ENCODE measurements at regions not wholly inside any gene's neighbourhood (a gene's known extent, or its start where the extent isn't known, plus 50 kb on each side); places are given as distances from the start of the nearest gene placed in this dataset.
"Not testable (repeated sequence)": the region's sequence is repeated elsewhere in the genome, so short reads cannot be mapped to it uniquely, and the experiment has no call there.

DNA sequence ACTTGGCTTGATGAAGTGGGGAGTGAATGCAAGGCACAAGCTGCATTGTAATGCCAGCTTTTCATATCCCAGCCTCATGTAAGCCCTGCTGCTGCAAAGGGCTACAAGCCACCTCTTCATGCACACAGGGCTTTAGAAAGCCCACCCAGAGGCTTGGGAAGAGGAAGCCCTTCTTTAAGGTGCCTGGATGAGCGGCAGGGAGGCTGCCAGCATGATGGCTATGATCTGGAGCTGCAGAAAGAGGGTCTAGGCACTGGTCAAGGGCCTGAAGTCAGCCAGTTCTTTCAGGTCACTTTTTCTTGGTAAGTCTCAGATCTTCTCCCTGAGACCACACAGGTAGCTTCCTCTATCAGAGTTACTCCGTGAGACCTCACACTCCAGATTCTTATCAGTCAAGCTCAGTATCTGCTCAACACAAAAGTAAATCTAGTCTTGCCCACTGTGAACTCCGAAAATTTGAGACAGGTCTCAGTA is 113.3 kb upstream of the SEC22B start:
- H4K20me1 ChIP-seq (ENCODE audit: insufficient read depth, low read length); H3K4me3 ChIP-seq (ENCODE audit: low read depth in 1 of 2, low read length in 2 of 2); H3K4me1 ChIP-seq (ENCODE audit: insufficient read depth, low read length); H3K79me2 ChIP-seq (ENCODE audit: insufficient read depth, low read length); ATAC-seq (ENCODE audit: insufficient read depth, low read depth); H3K27ac ChIP-seq (ENCODE audit: low read length); H3K9ac ChIP-seq (ENCODE audit: low read depth, low read length); H3K36me3 ChIP-seq (ENCODE audit: insufficient read depth, low read length); H3K27me3 ChIP-seq (ENCODE audit: insufficient read depth, low read length, poor library complexity); H3K9me3 ChIP-seq (ENCODE audit: insufficient read depth, low read length, severe bottlenecking); H2AFZ ChIP-seq (ENCODE audit: low read depth, low read length); H3K4me2 ChIP-seq (ENCODE audit: insufficient read depth, low read length); DNase-seq: not testable (repeated sequence)

- H3K4me2 ChIP-seq (ENCODE audit: insufficient read depth, low read length); H4K20me1 ChIP-seq (ENCODE audit: insufficient read depth, low read length); H3K9ac ChIP-seq (ENCODE audit: low read depth, low read length); H3K36me3 ChIP-seq (ENCODE audit: insufficient read depth, low read length); H2AFZ ChIP-seq (ENCODE audit: low read depth, low read length); H3K4me1 ChIP-seq (ENCODE audit: insufficient read depth, low read length); DNase-seq; H3K27me3 ChIP-seq (ENCODE audit: insufficient read depth, low read length, poor library complexity); ATAC-seq (ENCODE audit: insufficient read depth, low read depth); H3K27ac ChIP-seq (ENCODE audit: low read length); H3K9me3 ChIP-seq (ENCODE audit: insufficient read depth, low read length, severe bottlenecking); H3K79me2 ChIP-seq (ENCODE audit: insufficient read depth, low read length); H3K4me3 ChIP-seq (ENCODE audit: low read depth in 1 of 2, low read length in 2 of 2): not testable (repeated sequence)
Observed at GRCh38 chr1:120288814-120289600, 112.7 kb upstream of the SEC22B start.

- H3K4me1 ChIP-seq (ENCODE audit: insufficient read depth, low read length); H3K4me3 ChIP-seq (ENCODE audit: low read depth in 1 of 2, low read length in 2 of 2); H3K27ac ChIP-seq (ENCODE audit: low read length); H4K20me1 ChIP-seq (ENCODE audit: insufficient read depth, low read length); H3K36me3 ChIP-seq (ENCODE audit: insufficient read depth, low read length); DNase-seq; ATAC-seq (ENCODE audit: insufficient read depth, low read depth); H2AFZ ChIP-seq (ENCODE audit: low read depth, low read length); H3K4me2 ChIP-seq (ENCODE audit: insufficient read depth, low read length); H3K9me3 ChIP-seq (ENCODE audit: insufficient read depth, low read length, severe bottlenecking); H3K9ac ChIP-seq (ENCODE audit: low read depth, low read length); H3K27me3 ChIP-seq (ENCODE audit: insufficient read depth, low read length, poor library complexity); H3K79me2 ChIP-seq (ENCODE audit: insufficient read depth, low read length): not testable (repeated sequence)
Observed at GRCh38 chr1:120288167-120288566, 111.8 kb upstream of the SEC22B start.

GRCh38 chr1:120282744-120283464 is 106.6 kb upstream of the SEC22B start:
- H3K27me3 ChIP-seq (ENCODE audit: insufficient read depth, low read length, poor library complexity); H3K36me3 ChIP-seq (ENCODE audit: insufficient read depth, low read length); H3K4me2 ChIP-seq (ENCODE audit: insufficient read depth, low read length); H3K4me1 ChIP-seq (ENCODE audit: insufficient read depth, low read length); H3K27ac ChIP-seq (ENCODE audit: low read length); H2AFZ ChIP-seq (ENCODE audit: low read depth, low read length); DNase-seq; H3K9ac ChIP-seq (ENCODE audit: low read depth, low read length); H3K79me2 ChIP-seq (ENCODE audit: insufficient read depth, low read length); H3K9me3 ChIP-seq (ENCODE audit: insufficient read depth, low read length, severe bottlenecking); H4K20me1 ChIP-seq (ENCODE audit: insufficient read depth, low read length); H3K4me3 ChIP-seq (ENCODE audit: low read depth in 1 of 2, low read length in 2 of 2); ATAC-seq (ENCODE audit: insufficient read depth, low read depth): not testable (repeated sequence)

DNA sequence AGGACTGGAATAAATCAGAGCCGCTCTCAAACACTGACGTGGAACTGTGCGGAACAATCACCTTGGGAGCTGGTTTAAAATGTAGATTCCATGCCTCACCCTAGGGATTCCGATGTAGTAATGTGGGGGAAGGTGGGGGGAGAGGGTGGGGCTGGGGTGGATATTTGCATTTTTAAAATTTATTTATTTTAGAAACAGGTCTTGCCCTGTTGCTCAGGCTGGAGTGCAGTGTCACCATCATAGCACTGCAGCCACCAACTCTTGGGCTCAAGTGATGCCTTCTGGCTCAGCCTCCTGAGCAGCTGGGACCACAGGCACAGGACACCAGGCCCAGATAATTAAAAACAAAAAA is 101.9 kb upstream of the SEC22B start:
- not testable (repeated sequence) for H4K20me1 ChIP-seq (ENCODE audit: insufficient read depth, low read length); H3K36me3 ChIP-seq (ENCODE audit: insufficient read depth, low read length); H3K27ac ChIP-seq (ENCODE audit: low read length); H3K4me3 ChIP-seq (ENCODE audit: low read depth in 1 of 2, low read length in 2 of 2); H3K4me2 ChIP-seq (ENCODE audit: insufficient read depth, low read length); H3K79me2 ChIP-seq (ENCODE audit: insufficient read depth, low read length); H2AFZ ChIP-seq (ENCODE audit: low read depth, low read length); H3K9ac ChIP-seq (ENCODE audit: low read depth, low read length); H3K27me3 ChIP-seq (ENCODE audit: insufficient read depth, low read length, poor library complexity); ATAC-seq (ENCODE audit: insufficient read depth, low read depth); DNase-seq; H3K9me3 ChIP-seq (ENCODE audit: insufficient read depth, low read length, severe bottlenecking); H3K4me1 ChIP-seq (ENCODE audit: insufficient read depth, low read length)

- H3K4me2 ChIP-seq (ENCODE audit: insufficient read depth, low read length); H3K4me1 ChIP-seq (ENCODE audit: insufficient read depth, low read length); H3K9me3 ChIP-seq (ENCODE audit: insufficient read depth, low read length, severe bottlenecking); H3K27me3 ChIP-seq (ENCODE audit: insufficient read depth, low read length, poor library complexity); H2AFZ ChIP-seq (ENCODE audit: low read depth, low read length); H3K4me3 ChIP-seq (ENCODE audit: low read depth in 1 of 2, low read length in 2 of 2); H4K20me1 ChIP-seq (ENCODE audit: insufficient read depth, low read length); H3K79me2 ChIP-seq (ENCODE audit: insufficient read depth, low read length); H3K27ac ChIP-seq (ENCODE audit: low read length); H3K9ac ChIP-seq (ENCODE audit: low read depth, low read length); DNase-seq; H3K36me3 ChIP-seq (ENCODE audit: insufficient read depth, low read length): not testable (repeated sequence)
- ATAC-seq (ENCODE audit: insufficient read depth, low read depth): peak; percentile 60
Observed at GRCh38 chr1:120277428-120278258, 101.3 kb upstream of the SEC22B start.

DNA sequence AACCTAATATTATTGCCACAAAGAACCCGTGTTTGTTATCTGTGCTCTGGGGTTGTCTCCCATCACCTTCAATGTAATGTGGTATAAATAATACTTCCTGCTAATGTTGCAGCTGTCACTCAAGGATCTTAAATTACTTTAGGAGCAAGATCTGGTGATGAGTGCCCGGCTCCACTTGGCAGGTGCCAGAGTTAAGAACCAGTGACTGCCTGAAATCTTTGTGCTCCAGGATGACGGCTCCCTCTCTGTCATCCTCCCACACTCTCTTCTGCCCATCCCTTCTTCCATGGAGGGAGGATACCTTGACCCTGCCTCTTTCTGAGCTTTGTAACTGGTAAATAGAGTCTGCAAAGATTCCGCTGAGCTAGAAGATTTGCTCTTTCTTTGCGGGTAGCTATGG is 100.4 kb upstream of the SEC22B start:
- H3K27ac ChIP-seq (ENCODE audit: low read length); H3K79me2 ChIP-seq (ENCODE audit: insufficient read depth, low read length); H3K9ac ChIP-seq (ENCODE audit: low read depth, low read length); DNase-seq; H3K4me3 ChIP-seq (ENCODE audit: low read depth in 1 of 2, low read length in 2 of 2); H2AFZ ChIP-seq (ENCODE audit: low read depth, low read length); H4K20me1 ChIP-seq (ENCODE audit: insufficient read depth, low read length); H3K27me3 ChIP-seq (ENCODE audit: insufficient read depth, low read length, poor library complexity); ATAC-seq (ENCODE audit: insufficient read depth, low read depth); H3K4me1 ChIP-seq (ENCODE audit: insufficient read depth, low read length); H3K9me3 ChIP-seq (ENCODE audit: insufficient read depth, low read length, severe bottlenecking); H3K4me2 ChIP-seq (ENCODE audit: insufficient read depth, low read length); H3K36me3 ChIP-seq (ENCODE audit: insufficient read depth, low read length): not testable (repeated sequence)

GRCh38 chr1:120274438-120274837 is 98.1 kb upstream of the SEC22B start:
- H2AFZ ChIP-seq (ENCODE audit: low read depth, low read length); H4K20me1 ChIP-seq (ENCODE audit: insufficient read depth, low read length); ATAC-seq (ENCODE audit: insufficient read depth, low read depth); H3K4me2 ChIP-seq (ENCODE audit: insufficient read depth, low read length); H3K4me1 ChIP-seq (ENCODE audit: insufficient read depth, low read length); H3K79me2 ChIP-seq (ENCODE audit: insufficient read depth, low read length); H3K9ac ChIP-seq (ENCODE audit: low read depth, low read length); H3K9me3 ChIP-seq (ENCODE audit: insufficient read depth, low read length, severe bottlenecking); H3K4me3 ChIP-seq (ENCODE audit: low read depth in 1 of 2, low read length in 2 of 2); H3K27me3 ChIP-seq (ENCODE audit: insufficient read depth, low read length, poor library complexity); H3K27ac ChIP-seq (ENCODE audit: low read length); H3K36me3 ChIP-seq (ENCODE audit: insufficient read depth, low read length); DNase-seq: not testable (repeated sequence)
